ENCODE measurements at regions not wholly inside any gene's neighbourhood (a gene's known extent, or its start where the extent isn't known, plus 50 kb on each side); places are given as distances from the start of the nearest gene placed in this dataset.
"Not testable (repeated sequence)": the region's sequence is repeated elsewhere in the genome, so short reads cannot be mapped to it uniquely, and the experiment has no call there.

DNA sequence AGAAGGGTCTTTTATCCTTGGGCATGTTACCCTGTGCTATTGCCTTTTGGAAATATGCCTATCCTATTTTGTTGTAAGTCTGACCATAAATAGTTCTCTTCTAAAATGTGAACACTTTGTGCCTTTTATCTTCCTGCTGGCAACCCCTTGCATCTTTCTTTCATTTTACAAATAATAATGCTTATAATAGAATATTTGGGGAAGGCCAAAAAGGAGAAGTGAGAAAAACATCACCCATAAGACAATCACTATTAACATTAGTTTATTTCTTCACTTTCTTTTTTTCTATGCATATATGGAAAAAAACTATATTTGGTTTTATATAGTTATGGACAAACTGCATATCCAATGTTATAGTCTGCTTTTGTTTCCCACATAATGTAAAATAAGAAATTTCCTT is 64.9 kb upstream of the GBA3 start:
- TF ChIP-seq SUZ12 (IDR thresholded peaks at IDR 0.05; ENCODE audit: extremely low read depth, insufficient read depth, insufficient read length); YY1 (IDR thresholded peaks at IDR 0.05; ENCODE audit: insufficient read depth, insufficient read length); ZNF274 (IDR thresholded peaks at IDR 0.05; ENCODE audit: low read depth, low read length): not testable (repeated sequence)

All from NT2/D1 (cell line).